GM19438 (cell line): ENCODE measurements at regions not wholly inside any gene's neighbourhood (a gene's known extent, or its start where the extent isn't known, plus 50 kb on each side); places are given as distances from the start of the nearest gene placed in this dataset.

Experiments used
- ATAC-seq: cut with Tn5 transposase; IDR thresholded peaks from one replicate; pipeline ENCODE4 v1.9.1; 2021; ENCODE audit warnings: low read depth; ENCODE audit not compliant: unreplicated experiment

GRCh38 chr5:169450464-169450863 is 133.1 kb upstream of the SPDL1 start:
- ATAC-seq = no peak

DNA sequence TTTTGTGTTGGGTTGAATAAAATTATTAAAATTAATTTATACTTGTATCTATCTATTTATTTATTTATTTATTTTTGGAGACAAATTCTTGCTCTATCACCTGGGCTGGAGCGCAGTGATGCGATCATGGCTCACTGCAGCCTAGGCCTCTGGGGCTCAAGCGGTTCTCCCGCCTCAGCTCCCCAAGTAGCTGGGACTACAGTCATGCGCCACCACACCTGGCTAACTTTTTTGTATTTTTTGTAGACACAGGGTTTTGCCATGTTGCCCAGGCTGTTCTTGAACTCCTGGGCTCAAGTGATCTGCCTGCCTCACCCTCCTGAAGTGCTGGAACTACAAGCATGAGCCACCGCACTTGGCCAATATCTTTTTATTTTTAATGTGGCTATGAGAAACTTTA is 134.7 kb upstream of the SPDL1 start:
- ATAC-seq = no peak

DNA sequence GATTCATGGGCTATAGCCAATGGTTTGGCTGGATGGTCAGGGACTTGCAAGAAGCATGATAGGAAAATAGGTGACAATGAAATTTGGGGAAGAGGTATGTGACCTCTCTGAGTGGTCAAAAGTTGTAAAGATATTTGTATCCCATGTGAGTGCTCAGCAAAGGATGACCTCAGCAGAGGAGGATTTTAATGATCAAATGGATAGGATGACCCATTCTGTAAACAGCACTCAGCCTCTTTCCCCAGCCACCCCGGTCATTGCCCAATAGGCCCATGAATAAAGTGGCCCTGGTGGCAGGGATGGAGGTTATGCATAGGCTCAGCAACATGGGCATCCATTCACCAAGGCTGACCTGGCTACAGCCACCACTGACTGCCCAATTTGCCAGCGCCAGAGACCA is 138.4 kb upstream of the SPDL1 start:
- no peak for ATAC-seq

DNA sequence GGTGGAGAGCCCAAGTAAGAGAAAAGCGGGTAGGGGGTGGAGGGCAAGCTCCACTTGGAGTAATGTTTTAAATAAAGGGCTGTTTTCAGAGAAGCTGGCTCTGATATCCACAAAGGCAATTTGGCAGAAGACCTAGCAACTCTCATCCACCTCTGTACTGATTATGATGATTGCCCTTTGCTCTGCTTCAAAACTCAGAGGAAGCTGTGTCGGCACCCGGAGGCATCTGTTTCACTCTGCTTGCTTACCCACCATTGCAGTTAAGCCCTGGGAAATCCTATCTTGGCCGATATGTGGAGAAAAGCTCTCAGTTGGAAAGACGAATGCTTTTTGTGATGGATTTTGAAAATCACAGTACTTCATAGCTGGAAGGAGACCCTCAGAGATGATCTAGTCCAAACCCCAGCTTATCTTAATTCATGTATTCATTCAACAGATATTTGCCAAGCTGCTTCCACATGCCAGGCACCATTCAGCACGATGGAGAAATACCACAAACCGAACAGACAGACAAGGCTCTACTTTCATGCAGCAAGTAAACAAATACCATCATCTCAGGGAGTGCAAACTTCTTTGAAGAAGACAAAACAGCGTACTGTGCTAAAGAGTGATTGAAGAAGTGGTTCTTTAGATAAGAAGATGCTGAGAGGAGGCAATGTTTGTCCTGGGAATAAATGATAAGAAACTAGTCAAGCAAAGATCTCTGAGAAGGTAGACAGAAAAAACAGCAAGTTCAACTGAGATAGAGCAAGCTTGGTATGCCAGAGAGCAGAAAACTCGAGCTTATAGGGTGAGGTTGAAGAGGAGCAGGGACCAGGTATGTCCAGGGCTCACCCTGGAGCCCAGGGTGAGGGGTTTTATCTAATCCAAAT is 140.4 kb upstream of the SPDL1 start:
- ATAC-seq = no peak

DNA sequence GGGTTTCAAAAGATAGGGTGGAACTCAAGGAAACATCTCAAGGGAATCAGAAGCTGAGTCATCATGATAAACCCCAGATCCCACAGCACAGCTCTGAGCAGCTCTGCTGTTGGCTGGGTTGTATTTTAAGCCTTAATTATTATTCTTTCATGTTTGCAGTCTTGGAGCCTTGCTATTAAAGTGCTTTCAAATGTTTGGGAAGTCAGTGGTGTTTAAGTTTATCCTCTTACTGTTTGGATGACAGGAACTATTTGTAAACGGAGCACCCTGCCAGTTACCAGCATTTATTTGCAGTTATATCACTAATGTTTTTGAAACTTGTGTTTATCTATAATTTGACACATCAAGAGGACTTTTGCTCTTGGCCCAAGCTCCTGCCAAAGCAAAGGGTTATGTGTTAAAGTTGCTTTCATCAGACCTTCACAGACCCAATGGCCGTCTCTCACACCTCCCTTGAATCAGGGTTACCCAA is 141.1 kb upstream of the SPDL1 start:
- no peak for ATAC-seq

- ATAC-seq = no peak
Measured at GRCh38 chr5:169440107-169440705, 139.3 kb upstream of the SLIT3 start.

- no peak for ATAC-seq
Measured at GRCh38 chr5:169439362-169439761, 138.4 kb upstream of the SLIT3 start.

DNA sequence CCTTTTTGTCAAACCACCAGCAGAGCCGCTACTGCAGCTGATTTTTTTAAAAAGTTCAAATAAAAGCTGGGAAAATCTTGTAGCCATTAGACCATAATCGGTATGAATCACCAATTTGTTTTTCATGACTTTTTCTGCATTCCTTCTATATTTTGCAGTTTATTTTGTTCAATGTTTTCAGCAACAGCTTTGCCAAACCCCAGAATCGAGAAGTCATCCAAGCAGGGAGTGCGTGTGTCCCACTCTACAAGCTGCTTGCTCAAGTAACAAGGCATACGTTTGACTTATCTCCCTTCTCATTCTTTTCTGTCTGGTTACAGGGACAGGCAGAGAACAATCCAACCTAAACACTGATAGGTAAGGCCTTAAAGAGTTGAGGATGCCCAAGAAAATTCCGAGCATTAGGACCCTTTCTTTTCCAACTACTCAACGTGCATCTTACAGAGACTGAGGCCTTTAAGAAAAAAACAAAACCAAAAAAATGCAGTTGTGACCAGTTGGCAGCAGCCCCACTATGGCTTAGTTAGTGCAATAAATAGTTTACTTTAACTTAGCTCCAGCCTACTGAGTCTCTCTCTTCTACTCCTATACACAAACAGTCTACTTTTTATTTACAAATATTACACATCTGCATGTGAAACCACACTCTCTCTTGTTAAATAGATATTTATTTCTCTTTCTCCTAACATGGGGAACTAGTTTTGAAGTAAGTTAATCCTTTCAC is 134.7 kb upstream of the SLIT3 start:
- no peak for ATAC-seq

DNA sequence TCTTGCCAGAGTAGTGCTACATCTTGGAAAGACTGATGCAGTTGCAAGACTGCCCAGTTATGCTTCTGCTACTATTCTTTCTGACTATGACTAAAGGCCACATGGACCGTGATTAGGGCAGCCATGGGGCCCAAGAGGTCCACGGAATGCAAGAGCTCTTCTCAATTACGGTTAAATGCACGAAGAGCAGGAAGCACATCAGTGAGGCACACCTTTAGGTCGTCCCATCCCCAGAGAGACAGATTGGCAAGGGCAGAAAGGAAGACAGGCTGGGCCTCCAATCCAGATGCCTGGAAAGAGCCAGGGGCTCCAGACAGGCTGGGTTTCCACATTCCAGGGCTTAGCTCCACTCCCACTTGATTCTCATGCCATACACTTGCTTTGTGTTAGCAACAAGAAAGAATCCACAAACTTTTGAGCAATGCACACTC is 132.3 kb upstream of the SLIT3 start:
- ATAC-seq = no peak

DNA sequence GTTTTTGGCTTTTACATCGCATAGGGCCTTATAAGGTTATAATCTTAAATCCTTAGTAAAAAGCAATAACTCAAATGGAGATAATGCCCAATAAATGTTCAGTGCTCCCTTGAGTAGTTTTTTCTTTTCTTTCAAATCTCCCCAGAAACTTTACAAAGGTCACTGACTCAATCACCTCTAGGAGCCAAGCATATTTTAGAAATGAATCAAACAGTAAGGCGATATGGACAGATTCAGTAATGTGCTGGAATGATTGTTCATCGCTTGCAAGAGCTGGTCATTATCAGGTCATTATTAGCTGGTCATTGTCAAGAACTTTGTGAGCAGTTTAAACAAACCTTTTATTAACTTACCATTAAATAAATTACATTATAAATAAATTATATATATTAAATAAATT is 130.4 kb upstream of the SLIT3 start:
- no peak for ATAC-seq

DNA sequence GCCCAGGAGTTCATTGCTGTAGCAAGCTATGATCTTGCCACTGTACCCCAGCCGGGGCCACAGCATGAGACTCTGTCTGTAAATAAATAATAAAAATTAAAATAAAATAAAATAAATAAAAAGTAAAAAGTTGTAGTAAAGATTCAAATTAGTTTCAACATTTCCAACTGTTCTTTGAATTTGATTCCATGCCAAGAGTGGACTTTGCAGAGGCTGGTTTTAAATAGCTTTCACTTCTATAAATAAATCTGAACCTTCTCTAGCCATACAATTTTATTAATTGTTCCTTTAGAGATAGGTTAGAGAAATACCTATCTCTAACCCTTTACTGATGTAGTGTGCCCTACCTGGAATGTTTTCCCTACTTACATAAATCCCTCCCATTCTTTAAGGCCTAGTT is 129.7 kb upstream of the SLIT3 start:
- ATAC-seq = no peak

DNA sequence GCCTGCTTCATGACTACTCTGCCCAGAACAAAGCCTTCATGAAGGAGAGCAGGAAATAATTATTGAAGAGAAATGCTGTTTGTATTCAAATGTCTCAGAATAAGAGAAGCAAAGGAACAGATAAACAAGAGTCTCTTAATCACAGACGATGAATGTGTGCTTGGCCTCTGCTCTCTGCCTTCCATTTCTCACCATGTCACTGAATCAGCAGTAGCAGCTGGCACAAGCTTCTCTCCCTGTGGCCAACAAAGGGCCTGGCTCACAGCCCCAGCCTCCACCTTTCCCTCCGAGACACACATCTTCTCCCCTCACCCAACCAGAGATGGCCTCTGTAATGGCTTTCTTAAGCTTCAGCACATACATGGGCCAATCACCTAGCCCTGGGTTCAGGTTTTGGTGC is 128.1 kb upstream of the SLIT3 start:
- ATAC-seq = no peak

- ATAC-seq = no peak
Measured at GRCh38 chr5:169426784-169427183, 125.8 kb upstream of the SLIT3 start.

DNA sequence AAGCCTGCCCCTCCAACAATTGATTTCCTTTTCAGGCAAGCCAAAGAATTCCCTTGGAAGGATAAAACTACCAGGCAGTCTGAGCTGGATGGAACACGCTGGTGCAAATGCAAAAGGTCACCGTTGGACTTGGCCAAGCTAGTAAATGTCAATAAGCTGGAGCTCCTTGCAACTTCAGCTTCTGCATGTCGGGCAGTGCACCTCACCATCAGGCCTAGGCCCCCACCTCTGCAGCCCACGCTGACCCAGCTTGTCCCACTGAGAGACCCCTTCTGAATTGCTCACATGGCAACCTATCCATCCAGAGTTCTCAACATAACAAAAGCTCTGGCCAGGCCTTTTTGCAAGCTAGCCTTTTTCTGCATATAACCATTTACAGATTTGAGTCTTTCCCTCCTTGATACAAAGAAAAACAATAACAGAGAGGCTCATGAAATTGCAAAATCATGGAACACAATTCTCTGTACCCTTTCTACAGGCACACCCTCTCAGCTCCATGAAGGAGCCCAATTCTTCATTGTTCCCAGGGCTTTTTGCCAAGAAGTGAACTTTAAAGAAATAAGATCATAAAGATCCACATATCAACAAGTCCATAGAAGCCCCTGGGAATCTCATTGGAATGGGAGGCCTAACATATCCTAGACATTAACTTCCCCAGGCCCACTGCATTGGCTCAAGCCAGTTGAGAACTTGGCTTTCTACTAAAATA is 123.9 kb upstream of the SLIT3 start:
- no peak for ATAC-seq

GRCh38 chr5:169424279-169424655 is 123.3 kb upstream of the SLIT3 start:
- no peak for ATAC-seq

GRCh38 chr5:169423580-169424278 is 122.8 kb upstream of the SLIT3 start:
- ATAC-seq = no peak

DNA sequence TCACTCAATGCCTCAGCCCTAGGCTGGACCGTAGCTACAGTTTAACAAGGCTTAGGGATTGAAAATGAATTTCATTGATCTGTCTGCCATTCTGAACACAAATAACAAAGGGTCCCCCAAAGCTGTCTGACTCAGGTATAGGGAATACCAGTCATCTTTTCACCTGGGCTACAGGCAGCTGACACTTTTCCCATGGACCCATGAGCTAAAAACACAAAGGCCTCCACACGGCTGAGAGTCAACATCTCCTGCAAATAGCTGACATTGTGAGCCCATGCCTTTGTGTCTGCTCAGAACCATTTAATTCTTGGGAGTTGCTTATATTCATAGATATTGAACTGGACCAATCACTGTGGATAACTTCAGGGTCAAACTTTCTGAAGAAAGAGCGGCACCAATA is 121.1 kb upstream of the SLIT3 start:
- ATAC-seq = no peak

GRCh38 chr5:169421677-169422076 is 120.7 kb upstream of the SLIT3 start:
- no peak for ATAC-seq

DNA sequence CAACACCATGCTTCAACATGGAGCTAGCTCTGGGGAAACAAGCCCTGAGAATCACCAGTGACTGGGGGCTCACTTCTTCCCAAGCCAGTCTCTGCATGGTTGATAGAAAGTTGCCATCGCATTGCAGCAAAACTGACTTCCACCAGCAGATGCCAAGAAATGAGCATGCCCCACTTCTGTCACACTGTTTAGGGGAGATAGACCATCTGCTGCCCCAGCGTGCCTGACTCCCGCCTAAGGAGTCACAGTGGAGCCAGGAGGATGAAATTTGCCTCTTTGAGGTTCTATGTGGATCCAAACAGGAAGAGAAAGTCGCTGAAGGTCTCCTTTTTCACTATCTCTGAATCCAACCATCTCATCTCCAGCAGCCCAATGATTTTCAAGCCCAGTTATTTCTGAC is 116.7 kb upstream of the SLIT3 start:
- ATAC-seq = no peak

DNA sequence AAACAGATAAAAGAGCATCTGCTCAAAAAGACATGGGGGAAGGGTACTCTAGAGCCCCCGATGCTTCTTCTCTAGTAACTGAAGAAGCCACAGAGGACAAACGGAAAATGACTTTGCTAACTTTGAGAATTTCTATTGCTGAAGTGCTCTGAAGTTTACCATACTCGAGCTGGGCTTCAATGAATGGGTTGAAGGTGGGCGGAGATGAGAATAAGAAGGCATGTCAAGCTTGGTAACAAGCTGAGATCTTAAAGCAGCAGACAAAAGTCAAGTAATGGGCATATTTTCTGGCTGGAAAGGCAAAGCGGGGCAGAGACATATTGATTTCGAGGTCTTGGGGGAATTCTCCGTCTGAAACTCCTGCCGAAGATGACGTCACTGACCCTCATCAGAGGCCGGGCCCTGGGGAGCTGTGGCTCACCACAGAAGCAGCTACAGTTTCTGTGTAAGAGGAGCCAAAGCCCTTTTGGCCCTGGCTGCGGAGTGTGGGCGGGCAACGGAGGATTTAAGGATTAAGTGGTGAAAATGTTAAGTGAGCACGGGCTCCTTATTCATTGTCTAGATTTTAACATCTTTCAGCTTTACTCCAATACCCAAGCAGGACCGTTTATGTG is 115.8 kb upstream of the SLIT3 start:
- peak; percentile 94 for ATAC-seq
